Fibroblast of peridontal ligament (primary cell): ENCODE measurements at regions not wholly inside any gene's neighbourhood (a gene's known extent, or its start where the extent isn't known, plus 50 kb on each side); places are given as distances from the start of the nearest gene placed in this dataset.
A peak's percentile ranks its signal among the peaks of the same experiment; 100 is the strongest.
"Not testable (repeated sequence)": the region's sequence is repeated elsewhere in the genome, so short reads cannot be mapped to it uniquely, and the experiment has no call there.

Experiments
- DNase-seq: peaks from one replicate; pipeline ENCODE4 v3.0.0-alpha.2; 2010; ENCODE audit errors: extremely low read depth

DNA sequence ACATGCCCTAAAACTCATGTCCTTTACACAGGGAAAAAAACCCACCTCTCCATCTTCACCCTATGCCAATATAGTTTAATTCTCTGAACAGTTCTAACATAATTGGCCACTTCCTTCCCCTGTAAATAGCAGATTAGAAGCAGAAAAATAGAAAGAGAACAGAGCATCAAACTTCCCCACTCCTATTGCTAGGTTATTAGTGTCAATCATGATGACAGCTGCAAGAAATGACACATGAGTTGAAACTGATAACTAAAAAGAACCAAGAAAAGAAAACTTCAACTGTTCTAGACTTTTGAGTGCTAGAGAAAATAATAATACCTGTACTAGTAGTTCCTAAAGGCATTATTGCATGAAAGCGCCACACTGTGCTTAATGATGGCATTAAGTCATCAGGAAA, 284.5 kb upstream of the TRPC5 start:
- DNase-seq: no peak

- DNase-seq: peak; percentile 5
Measured at GRCh38 chrX:112359906-112360305, 277.3 kb upstream of the TRPC5 start.

- no peak for DNase-seq
Measured at GRCh38 chrX:112355931-112356330, 273.4 kb upstream of the TRPC5 start.

- DNase-seq: peak; percentile 24
Measured at GRCh38 chrX:112341598-112341997, 259.0 kb upstream of the TRPC5 start.

- DNase-seq: no peak
Measured at GRCh38 chrX:112313201-112313600, 230.6 kb upstream of the TRPC5 start.

- DNase-seq: no peak
Measured at GRCh38 chrX:112306027-112306426, 223.5 kb upstream of the TRPC5 start.

GRCh38 chrX:112279940-112280339, 197.4 kb upstream of the TRPC5 start:
- DNase-seq: no peak

DNA sequence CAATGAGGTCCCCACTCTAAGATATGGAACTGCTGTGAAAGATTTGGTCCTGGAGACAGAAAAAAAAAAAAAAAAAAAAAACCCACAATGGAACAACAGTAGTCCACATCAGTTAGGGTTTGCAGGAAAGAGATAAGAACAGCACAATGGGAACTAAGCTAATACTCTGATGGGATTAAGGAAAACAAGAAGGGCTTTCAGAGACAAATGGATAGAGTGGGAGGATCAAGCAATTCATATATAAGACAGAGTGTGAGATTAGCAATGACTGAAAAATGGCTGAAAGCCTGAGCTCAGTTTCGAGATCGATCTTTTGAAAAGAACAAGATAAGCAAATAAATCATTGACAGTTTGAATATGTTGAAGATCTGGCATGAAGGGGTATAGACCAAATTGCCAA, 188.4 kb upstream of the TRPC5 start:
- DNase-seq: no peak

GRCh38 chrX:112266136-112266535, 183.6 kb upstream of the TRPC5 start:
- DNase-seq: no peak

- no peak for DNase-seq
Measured at GRCh38 chrX:112259375-112259774, 176.8 kb upstream of the TRPC5 start.

DNA sequence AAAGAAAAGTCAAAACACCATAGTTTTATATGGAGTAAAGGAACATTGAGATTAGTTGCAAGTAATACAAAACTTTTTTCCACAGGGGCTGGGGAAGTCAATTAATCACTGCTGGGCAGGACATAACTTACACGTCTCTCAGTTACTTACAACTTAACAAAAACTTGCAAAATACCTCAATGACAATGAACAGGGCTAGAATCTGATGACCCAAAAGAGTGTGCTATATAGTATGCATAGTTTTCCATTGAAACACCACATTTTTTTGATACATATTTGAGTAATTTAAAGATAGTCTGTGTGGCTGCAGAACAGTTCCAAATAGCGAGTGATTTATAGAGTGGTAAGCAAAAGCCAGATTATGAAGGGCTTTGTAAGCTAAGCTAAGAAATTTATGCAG, 172.3 kb upstream of the TRPC5 start:
- DNase-seq: no peak

DNA sequence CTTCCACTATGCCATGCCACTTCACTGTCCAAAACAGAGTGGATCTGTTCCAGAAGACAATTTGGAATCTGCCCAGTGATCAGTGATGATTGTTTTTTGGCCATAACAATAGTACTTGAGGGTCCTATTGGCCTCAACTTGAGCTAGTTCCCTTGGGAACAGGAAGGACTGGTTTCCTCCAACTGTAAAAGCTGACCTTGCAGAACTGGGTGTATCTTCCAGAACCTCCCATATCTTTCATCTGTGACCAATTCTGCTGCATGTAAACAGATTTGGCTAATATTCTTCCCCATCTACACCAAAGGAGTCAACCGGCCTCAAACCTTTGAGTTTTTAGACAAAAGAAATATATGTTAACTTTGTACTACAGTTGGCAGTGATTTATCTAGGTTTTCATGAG, 165.1 kb upstream of the TRPC5 start:
- no peak for DNase-seq

DNA sequence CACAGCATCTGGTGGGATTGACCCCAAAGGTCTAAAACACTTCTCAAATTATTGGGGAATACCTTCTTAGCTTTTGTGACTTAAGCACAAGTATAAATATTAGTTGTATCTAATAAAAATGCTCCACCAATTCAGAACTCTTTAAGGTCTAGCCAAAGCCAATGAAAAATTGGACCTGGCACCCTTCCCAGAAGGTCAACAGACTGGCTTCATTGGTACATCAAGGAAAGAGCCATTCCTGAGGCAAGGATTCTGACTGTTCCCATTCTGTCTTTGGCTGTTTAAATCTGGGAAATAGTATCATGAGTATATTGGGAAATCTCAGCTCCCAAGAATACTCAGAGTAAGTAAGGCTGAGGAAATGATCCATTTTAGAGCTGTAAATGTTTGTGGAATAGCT, 153.0 kb upstream of the TRPC5 start:
- no peak for DNase-seq

DNA sequence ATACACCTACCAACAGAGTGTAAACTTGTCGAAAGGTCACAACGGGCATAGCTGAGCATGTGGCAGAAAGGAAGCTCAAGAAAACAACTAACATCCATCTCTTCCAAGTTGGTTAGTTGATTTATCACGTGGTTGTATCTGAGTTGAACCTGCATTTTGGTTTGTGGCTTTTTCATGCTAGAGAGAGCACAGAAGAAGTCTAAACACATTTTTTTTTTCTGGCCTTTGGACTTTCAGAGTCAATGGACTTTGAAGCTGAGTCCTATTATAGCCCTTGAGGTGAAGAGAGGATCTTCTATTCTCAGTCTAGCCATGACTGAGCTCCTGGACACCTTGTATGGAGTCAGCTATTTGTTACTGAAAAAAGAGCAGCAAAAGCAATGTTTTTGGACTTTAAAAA, 150.6 kb upstream of the TRPC5 start:
- no peak for DNase-seq

DNA sequence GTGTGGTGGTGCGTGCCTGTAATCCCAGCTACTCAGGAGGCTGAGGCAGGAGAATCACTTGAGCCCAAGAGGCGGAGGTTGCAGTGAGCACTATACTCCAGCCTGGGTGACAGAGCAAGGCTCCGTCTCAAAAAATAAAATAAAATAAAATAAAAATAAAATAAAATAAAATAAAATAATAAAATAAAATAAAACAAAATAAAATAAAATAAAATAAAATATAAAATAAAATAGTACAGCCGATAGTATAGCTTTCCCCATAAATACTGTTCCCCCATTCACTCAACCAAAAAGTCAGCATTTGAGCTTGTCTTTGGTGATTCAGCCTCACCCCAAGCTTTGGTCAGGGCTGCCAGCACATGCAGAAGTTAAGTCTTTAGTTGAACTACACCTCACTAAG, 144.2 kb upstream of the TRPC5 start:
- DNase-seq: not testable (repeated sequence)

DNA sequence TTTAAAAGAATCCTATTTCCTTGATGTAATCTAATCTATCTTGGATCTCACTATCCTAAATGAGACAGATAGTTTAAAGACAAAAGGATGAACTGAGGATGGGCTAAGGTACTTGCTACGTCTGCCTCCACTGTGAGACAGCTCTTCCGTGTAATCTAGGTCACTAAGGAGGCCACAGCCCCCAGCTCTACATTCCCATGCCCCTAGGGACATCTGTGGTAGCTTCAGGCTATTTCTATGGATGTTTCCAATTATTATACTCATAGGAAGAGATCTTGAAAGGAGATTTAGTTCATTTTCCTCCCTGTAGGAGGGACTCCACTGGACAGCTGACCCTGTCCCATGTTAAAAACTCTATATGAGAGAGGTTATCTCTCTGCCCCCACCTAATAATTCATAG, 140.8 kb upstream of the TRPC5 start:
- DNase-seq: no peak

DNA sequence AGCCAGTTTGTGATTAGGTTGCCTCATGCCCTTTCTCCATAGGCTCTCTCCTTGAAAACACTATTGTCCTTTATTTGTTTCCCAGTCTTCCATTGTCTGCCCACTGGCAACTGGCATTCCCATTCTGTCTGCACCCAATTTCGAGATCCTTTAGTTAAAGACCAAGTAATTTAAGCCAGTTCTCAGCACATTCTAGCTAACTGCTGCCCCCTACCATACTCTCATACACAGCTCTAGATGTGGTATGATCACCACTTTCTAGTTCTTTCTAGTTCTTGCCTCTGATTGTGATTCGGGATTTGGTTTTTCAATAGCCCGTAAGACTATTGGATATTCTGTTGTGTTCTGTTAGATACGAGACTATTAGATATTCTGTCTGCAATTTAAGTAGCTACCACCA, 135.8 kb upstream of the TRPC5 start:
- DNase-seq: no peak

DNA sequence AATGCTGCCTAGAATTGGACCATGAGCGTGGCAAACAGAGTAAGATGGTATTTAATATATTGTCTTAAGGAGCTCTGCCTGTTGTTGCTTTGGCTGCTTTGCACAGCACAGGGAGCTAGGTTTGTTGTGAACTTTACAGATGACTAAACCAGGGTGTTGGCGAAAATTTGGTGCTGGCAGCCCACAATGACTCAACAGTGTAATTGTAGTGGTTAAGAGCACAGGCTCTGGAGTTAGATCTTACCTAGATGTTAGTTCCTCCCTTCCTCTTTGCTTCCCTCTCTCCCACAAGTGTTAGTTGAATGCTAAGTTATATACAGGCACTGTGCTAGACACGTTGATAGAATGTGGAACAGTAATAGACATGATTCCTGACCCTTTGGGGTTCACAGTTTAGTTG, 128.9 kb upstream of the TRPC5 start:
- peak; percentile 0 for DNase-seq

- DNase-seq: no peak
Measured at GRCh38 chrX:112197840-112198239, 115.3 kb upstream of the TRPC5 start.

- no peak for DNase-seq
Measured at GRCh38 chrX:112190646-112191045, 108.1 kb upstream of the TRPC5 start.

DNA sequence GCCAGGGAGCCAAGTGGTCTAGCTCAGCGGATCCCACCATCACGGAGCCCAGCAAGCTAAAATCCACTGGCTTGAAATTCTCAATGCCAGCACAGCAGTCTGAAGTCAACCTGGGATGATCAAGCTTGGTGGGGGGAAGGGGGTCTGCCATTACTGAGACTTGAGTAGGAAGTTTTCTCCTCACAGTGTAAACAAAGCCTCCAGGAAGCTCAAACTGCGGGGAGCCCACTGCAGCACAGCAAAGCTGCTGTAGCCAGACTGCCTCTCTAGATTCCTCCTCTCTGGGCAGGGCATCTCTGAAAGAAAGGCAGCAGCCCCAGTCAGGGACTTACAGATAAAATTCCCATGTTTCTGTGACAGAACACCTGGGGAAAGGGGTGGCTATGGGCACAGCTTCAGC, 98.8 kb upstream of the TRPC5 start:
- DNase-seq: not testable (repeated sequence)

DNA sequence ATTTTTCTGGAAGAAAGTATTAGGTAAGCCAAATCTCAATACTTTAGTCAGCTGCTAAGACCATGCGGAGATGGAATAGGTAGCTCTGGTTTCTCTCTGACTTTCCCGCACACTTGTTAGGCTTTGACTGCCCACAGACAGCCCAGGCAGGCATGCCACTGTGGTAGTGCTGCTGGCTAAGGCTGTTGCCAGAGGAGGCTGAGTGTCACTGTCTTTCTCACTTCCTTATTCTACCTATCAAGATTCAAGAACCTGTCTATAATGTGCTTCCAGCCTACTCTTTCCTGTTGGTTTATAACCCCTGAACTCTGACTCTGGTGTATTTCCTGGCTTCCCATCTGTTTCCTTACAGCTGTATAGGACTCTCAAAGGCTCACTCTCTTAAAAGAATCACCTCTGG, 81.8 kb upstream of the TRPC5 start:
- DNase-seq: no peak

- no peak for DNase-seq
Measured at GRCh38 chrX:112163906-112164305, 81.3 kb upstream of the TRPC5 start.

GRCh38 chrX:112148397-112148796, 65.8 kb upstream of the TRPC5 start:
- no peak for DNase-seq

- DNase-seq: peak; percentile 1
Measured at GRCh38 chrX:112147206-112147605, 64.6 kb upstream of the TRPC5 start.
